Neuronal stem cell (in vitro differentiated cells): ENCODE measurements at regions not wholly inside any gene's neighbourhood (a gene's known extent, or its start where the extent isn't known, plus 50 kb on each side); places are given as distances from the start of the nearest gene placed in this dataset.

Source experiments
- DNase-seq: peaks from one replicate; pipeline ENCODE4 v3.0.0-alpha.2; 2013; ENCODE audit warnings: low spot score
- H2AFZ ChIP-seq: one replicate; pipeline ENCODE4 v1.6.1; 2013; ENCODE audit warnings: mild to moderate bottlenecking, low read length, inconsistent platforms
- H2AK5ac ChIP-seq: 2 replicates; pipeline ENCODE4 v1.6.1; 2013; ENCODE audit warnings: low read depth, mild to moderate bottlenecking, inconsistent platforms, low read length, moderate library complexity, mixed read lengths
- H2BK120ac ChIP-seq: 2 replicates; pipeline ENCODE4 v1.6.1; 2013; ENCODE audit warnings: low read depth, mild to moderate bottlenecking, inconsistent platforms, low read length, moderate library complexity, mixed read lengths
- H2BK12ac ChIP-seq: one replicate; pipeline ENCODE4 v1.6.1; 2013; ENCODE audit warnings: low read length, inconsistent platforms
- H2BK15ac ChIP-seq: 2 replicates; pipeline ENCODE4 v1.6.1; 2013; ENCODE audit warnings: mild to moderate bottlenecking, low read length, inconsistent platforms, mixed read lengths
- H2BK5ac ChIP-seq: one replicate; pipeline ENCODE4 v1.6.1; 2013; ENCODE audit warnings: inconsistent platforms, mild to moderate bottlenecking, low read length, moderate library complexity
- H3K14ac ChIP-seq: one replicate; pipeline ENCODE4 v1.6.1; 2013; ENCODE audit warnings: low read length, inconsistent platforms
- H3K18ac ChIP-seq: 2 replicates; pipeline ENCODE4 v1.6.1; 2013; ENCODE audit warnings: low read length, inconsistent platforms
- H3K23ac ChIP-seq: 2 replicates; pipeline ENCODE4 v1.6.1; 2013; ENCODE audit warnings: low read depth, mild to moderate bottlenecking, mixed read lengths, low read length, inconsistent platforms; ENCODE audit not compliant: poor library complexity
- H3K27ac ChIP-seq: replicated peaks from 3 replicates; pipeline ENCODE4 v1.5.1; 2013; ENCODE audit warnings: low read length, inconsistent platforms
- H3K27me3 ChIP-seq, 3 experiments: 2 replicates each; pipeline ENCODE4 v1.6.1; 2013; ENCODE audit warnings: low read length in 3 of 3, mild to moderate bottlenecking in 2 of 3, inconsistent platforms in 1 of 3, low read depth in 1 of 3, mixed read lengths in 1 of 3, moderate library complexity in 1 of 3; ENCODE audit not compliant: control insufficient read depth in 3 of 3, insufficient read depth in 3 of 3
- H3K36me3 ChIP-seq, 2 donors: replicated peaks in 1 of 2; 2 replicates each; pipeline ENCODE4 v1.6.1; 2013; ENCODE audit warnings: low read length in 2 of 2; ENCODE audit not compliant: control insufficient read depth in 2 of 2, insufficient read depth in 2 of 2
- H3K4ac ChIP-seq: 2 replicates; pipeline ENCODE4 v1.6.1; 2013; ENCODE audit warnings: inconsistent platforms, mild to moderate bottlenecking, low read length, moderate library complexity
- H3K4me1 ChIP-seq, 2 donors: 1 replicate in 1 of 2; 2 replicates in 1 of 2; pipeline ENCODE4 v1.6.1; 2013; ENCODE audit warnings: low read length in 2 of 2, low read depth in 1 of 2; ENCODE audit not compliant: control insufficient read depth in 2 of 2, insufficient read depth in 1 of 2
- H3K4me2 ChIP-seq: one replicate; pipeline ENCODE4 v1.6.1; 2013; ENCODE audit warnings: mild to moderate bottlenecking, low read length, inconsistent platforms; ENCODE audit not compliant: insufficient read depth, poor library complexity, severe bottlenecking
- H3K4me3 ChIP-seq, 2 donors: 2 replicates each; pipeline ENCODE4 v1.5.1; 2013; ENCODE audit warnings: low read length in 2 of 2, mild to moderate bottlenecking in 2 of 2, inconsistent platforms in 1 of 2, moderate library complexity in 1 of 2
- H3K79me1 ChIP-seq: one replicate; pipeline ENCODE4 v1.6.1; 2013; ENCODE audit warnings: low read depth, mild to moderate bottlenecking, inconsistent platforms, low read length, moderate library complexity
- H3K9ac ChIP-seq: one replicate; pipeline ENCODE4 v1.6.1; 2013; ENCODE audit warnings: mild to moderate bottlenecking, low read depth, low read length, inconsistent platforms; ENCODE audit not compliant: poor library complexity
- H3K9me3 ChIP-seq, 2 donors: replicated peaks in 1 of 2; 2 replicates each; pipeline versions ENCODE3 to v1.6.1; 2013; ENCODE audit warnings: low read length in 2 of 2, mild to moderate bottlenecking in 2 of 2, inconsistent platforms in 1 of 2, low read depth in 1 of 2, mixed read lengths in 1 of 2, moderate library complexity in 1 of 2; ENCODE audit not compliant: control insufficient read depth in 2 of 2, insufficient read depth in 1 of 2
- H4K8ac ChIP-seq: one replicate; pipeline ENCODE4 v1.6.1; 2013; ENCODE audit warnings: low read depth, mild to moderate bottlenecking, inconsistent platforms, low read length, moderate library complexity
- H4K91ac ChIP-seq: one replicate; pipeline ENCODE4 v1.6.1; 2013; ENCODE audit warnings: low read length, low read depth, mild to moderate bottlenecking, inconsistent platforms; ENCODE audit not compliant: poor library complexity
- WGBS, 2 donors: extraction: QIAGEN DNeasy Blood & Tissue Kit; methylation state at CpG; one replicate each; pipeline ENCODE4 v1.1.7; 2013; ENCODE audit warnings: missing lambda C conversion rate in 2 of 2, mixed read lengths in 1 of 2; ENCODE audit not compliant: insufficient read length in 2 of 2, insufficient replicate concordance in 1 of 2; ENCODE audit errors: extremely low coverage in 2 of 2; 5-methylcytosine and 5-hydroxymethylcytosine counted together

- no peaks in the 10 kb centered on the region for H3K9me3 ChIP-seq
- H3K4me3 ChIP-seq, result peak overlapping the region in 1 of 2 donors; percentile 41
- H3K27me3 ChIP-seq, result no peaks in the 10 kb centered on the region
- H3K9ac ChIP-seq, result no peak overlapping the region
- no peaks in the 10 kb centered on the region for H3K4me1 ChIP-seq
- H3K14ac ChIP-seq, result no peak overlapping the region
- H3K4me2 ChIP-seq, result no peak overlapping the region
- no peak overlapping the region for H3K23ac ChIP-seq
- no peak overlapping the region for H2BK5ac ChIP-seq
- H2BK12ac ChIP-seq, result no peak overlapping the region
- no peak for DNase-seq
- no peak overlapping the region for H4K91ac ChIP-seq
- no peak overlapping the region for H4K8ac ChIP-seq
- H2AK5ac ChIP-seq, result no peak overlapping the region
- no CpG with 5 or more reads among the region's 2 CpGs for WGBS, 2 donors
- no peaks in the 10 kb centered on the region for H3K36me3 ChIP-seq
- H3K18ac ChIP-seq, result no peak overlapping the region
- H2BK120ac ChIP-seq, result no peak overlapping the region
- H3K27ac ChIP-seq, result no peak overlapping the region
- no peak overlapping the region for H2AFZ ChIP-seq
- H2BK15ac ChIP-seq, result no peak overlapping the region
- no peak overlapping the region for H3K4ac ChIP-seq
- peaks cover 2% of the 10 kb centered on the region for H3K79me1 ChIP-seq
These were observed 377.5 kb downstream of the ADGRD1 start for GRCh38 chr12:131331148-131331750.

GRCh38 chr12:131332224-131332623 lies 378.5 kb downstream of the ADGRD1 start:
- Histone ChIP-seq H3K4me3 (no peak overlapping the region), H2BK12ac (no peak overlapping the region)

GRCh38 chr12:131333136-131333535 lies 377.8 kb upstream of the SFSWAP start:
- Histone ChIP-seq H2AFZ (no peak overlapping the region), H2BK5ac (no peak overlapping the region), H3K36me3 (no peaks in the 10 kb centered on the region), H2BK12ac (no peak overlapping the region), H3K4ac (no peak overlapping the region), H3K4me3 (no peak overlapping the region), H3K4me1 (no peaks in the 10 kb centered on the region), H4K91ac (no peak overlapping the region), H3K9me3 (no peaks in the 10 kb centered on the region), H3K14ac (no peak overlapping the region), H4K8ac (no peak overlapping the region), H3K79me1 (peaks cover 2% of the 10 kb centered on the region), H3K23ac (no peak overlapping the region), H2BK15ac (no peak overlapping the region), H2BK120ac (no peak overlapping the region), H3K18ac (no peak overlapping the region), H3K4me2 (no peak overlapping the region), H3K9ac (no peak overlapping the region), H3K27ac (no peak overlapping the region), H2AK5ac (no peak overlapping the region), H3K27me3 (no peaks in the 10 kb centered on the region)
- WGBS, 2 donors, result no CpG with 5 or more reads among the region's 12 CpGs
- DNase-seq, result no peak

More at GRCh38 chr12:131332224-131332623, 378.5 kb downstream of the ADGRD1 start:
- Histone ChIP-seq H2BK15ac (no peak overlapping the region), H4K91ac (no peak overlapping the region), H3K36me3 (no peaks in the 10 kb centered on the region), H3K4me1 (no peaks in the 10 kb centered on the region), H2AFZ (no peak overlapping the region), H3K9me3 (no peaks in the 10 kb centered on the region), H3K18ac (no peak overlapping the region), H3K9ac (no peak overlapping the region), H3K4me2 (no peak overlapping the region), H2AK5ac (no peak overlapping the region), H2BK5ac (no peak overlapping the region), H3K14ac (peak overlapping the region; percentile 51), H4K8ac (no peak overlapping the region), H3K27me3 (no peaks in the 10 kb centered on the region), H2BK120ac (no peak overlapping the region), H3K4ac (no peak overlapping the region), H3K79me1 (peaks cover 2% of the 10 kb centered on the region), H3K23ac (no peak overlapping the region), H3K27ac (no peak overlapping the region)
- WGBS, 2 donors, result no CpG with 5 or more reads among the region's 12 CpGs
- DNase-seq, result no peak

GRCh38 chr12:131333621-131334440 lies 377.1 kb upstream of the SFSWAP start:
- no peak overlapping the region for H3K4ac ChIP-seq
- no peak overlapping the region for H3K4me2 ChIP-seq
- no peak overlapping the region for H2AFZ ChIP-seq
- H2AK5ac ChIP-seq, result peak overlapping the region; percentile 28
- no peaks in the 10 kb centered on the region for H3K27me3 ChIP-seq
- H3K4me3 ChIP-seq, result no peak overlapping the region
- no peak overlapping the region for H3K23ac ChIP-seq
- DNase-seq, result no peak
- no peak overlapping the region for H4K91ac ChIP-seq
- no peak overlapping the region for H2BK120ac ChIP-seq
- no peak overlapping the region for H3K27ac ChIP-seq
- H3K9ac ChIP-seq, result no peak overlapping the region
- H3K14ac ChIP-seq, result peak overlapping the region; percentile 38
- no peaks in the 10 kb centered on the region for H3K4me1 ChIP-seq
- WGBS, 2 donors, result no CpG with 5 or more reads among the region's 15 CpGs
- H2BK12ac ChIP-seq, result no peak overlapping the region
- no peaks in the 10 kb centered on the region for H3K36me3 ChIP-seq
- H3K18ac ChIP-seq, result peak overlapping the region; percentile 57
- peak overlapping the region; percentile 55 for H2BK15ac ChIP-seq
- no peak overlapping the region for H4K8ac ChIP-seq
- no peaks in the 10 kb centered on the region for H3K9me3 ChIP-seq
- peaks cover 2% of the 10 kb centered on the region for H3K79me1 ChIP-seq
- no peak overlapping the region for H2BK5ac ChIP-seq
